Thyroid gland (tissue), 4 donors: ENCODE measurements at regions not wholly inside any gene's neighbourhood (a gene's known extent, or its start where the extent isn't known, plus 50 kb on each side); places are given as distances from the start of the nearest gene placed in this dataset.

Source experiments
- CTCF ChIP-seq, 6 experiments: fragments of 200-600 bp in 3 of 6; fragments of 450-650 bp in 3 of 6; sonication (generic) in 3 of 6; IDR thresholded peaks; one replicate each; pipeline ENCODE4 v1.5.1; 2016 to 2019; ENCODE audit warnings: antibody characterized with exemption in 6 of 6, mild to moderate bottlenecking in 2 of 6, inconsistent platforms in 1 of 6, moderate library complexity in 1 of 6
- POLR2A ChIP-seq, 2 donors: fragments of 450-650 bp; IDR thresholded peaks; one replicate each; pipeline ENCODE4 v1.6.1; 2017; ENCODE audit warnings: antibody characterized with exemption in 2 of 2, mild to moderate bottlenecking in 2 of 2, moderate library complexity in 1 of 2

GRCh38 chr3:160130950-160131349 is 94.3 kb upstream of the C3orf80 start:
- TF ChIP-seq CTCF (IDR thresholded peaks at IDR 0.05): no peak
- no peak for TF ChIP-seq POLR2A (IDR thresholded peaks at IDR 0.05)
